GM19238 (cell line): ENCODE measurements at regions not wholly inside any gene's neighbourhood (a gene's known extent, or its start where the extent isn't known, plus 50 kb on each side); places are given as distances from the start of the nearest gene placed in this dataset.
"Not testable (repeated sequence)": the region's sequence is repeated elsewhere in the genome, so short reads cannot be mapped to it uniquely, and the experiment has no call there.

Experiments used
- DNase-seq: peaks from one replicate; pipeline ENCODE4 v3.0.0; 2011; ENCODE audit warnings: low spot score; ENCODE audit not compliant: insufficient read length

- no peak for DNase-seq
Measured at GRCh38 chr2:65960953-65961352, 474.0 kb upstream of the MEIS1 start.

- DNase-seq = no peak
Measured at GRCh38 chr2:65957886-65958285, 477.0 kb upstream of the MEIS1 start.

GRCh38 chr2:65957454-65957853 is 477.5 kb upstream of the MEIS1 start:
- DNase-seq = no peak

DNA sequence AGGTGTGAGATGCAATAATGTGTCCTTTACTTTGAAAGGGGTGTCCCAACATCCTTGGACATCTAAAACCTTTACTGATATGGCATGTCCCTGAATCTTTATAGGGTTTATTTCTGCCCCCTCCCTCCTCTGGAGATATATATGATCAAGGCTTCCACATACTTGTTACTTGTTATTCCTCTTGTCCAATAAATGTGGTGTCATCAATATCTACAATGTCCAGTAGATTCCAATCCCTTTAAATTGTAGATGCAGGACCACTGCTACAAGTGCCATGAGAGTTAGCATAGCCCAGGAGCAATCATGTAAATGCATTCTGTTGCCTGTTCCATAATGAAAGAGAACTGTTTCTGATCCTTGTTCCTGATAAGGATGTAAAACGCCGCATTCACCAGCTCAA is 479.7 kb upstream of the MEIS1 start:
- DNase-seq = no peak

DNA sequence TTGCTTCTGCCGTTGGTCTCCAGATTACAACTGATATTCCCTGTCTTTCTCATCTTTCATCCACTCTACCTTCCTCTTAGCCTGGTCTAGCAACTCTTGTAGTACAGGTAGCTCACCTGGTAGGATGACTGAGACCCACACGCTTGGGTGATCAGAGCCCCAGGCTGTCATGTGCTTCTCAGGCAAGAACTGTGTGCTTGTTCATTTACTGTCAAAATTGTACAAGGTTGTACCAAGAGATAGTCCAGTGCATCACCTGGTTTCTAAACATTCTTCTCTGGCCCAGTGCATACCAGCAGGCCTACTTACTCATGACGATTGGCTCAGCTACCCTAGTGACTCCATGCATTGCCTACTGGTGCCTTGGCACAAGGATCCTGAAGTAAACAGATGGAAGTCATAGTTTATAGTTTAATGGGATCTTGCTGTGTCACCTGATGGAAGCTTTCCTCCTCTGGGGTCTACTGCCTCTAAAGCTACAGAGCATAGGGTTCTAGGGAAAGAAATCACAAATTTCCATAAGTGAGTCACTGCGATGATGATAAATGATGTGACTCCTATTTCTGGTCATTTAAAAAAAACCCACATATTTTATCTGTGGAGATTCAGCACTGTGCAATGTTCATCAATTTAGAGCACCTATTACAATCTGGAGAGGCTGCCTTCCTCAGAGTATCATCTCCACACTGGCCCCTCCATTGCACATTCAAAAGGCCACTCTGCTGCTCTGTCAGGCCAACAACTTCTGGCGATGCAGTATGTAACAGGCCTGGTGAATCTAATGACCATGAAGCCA is 481.8 kb upstream of the MEIS1 start:
- DNase-seq = no peak

GRCh38 chr2:65944213-65944612 is 490.7 kb upstream of the MEIS1 start:
- no peak for DNase-seq

DNA sequence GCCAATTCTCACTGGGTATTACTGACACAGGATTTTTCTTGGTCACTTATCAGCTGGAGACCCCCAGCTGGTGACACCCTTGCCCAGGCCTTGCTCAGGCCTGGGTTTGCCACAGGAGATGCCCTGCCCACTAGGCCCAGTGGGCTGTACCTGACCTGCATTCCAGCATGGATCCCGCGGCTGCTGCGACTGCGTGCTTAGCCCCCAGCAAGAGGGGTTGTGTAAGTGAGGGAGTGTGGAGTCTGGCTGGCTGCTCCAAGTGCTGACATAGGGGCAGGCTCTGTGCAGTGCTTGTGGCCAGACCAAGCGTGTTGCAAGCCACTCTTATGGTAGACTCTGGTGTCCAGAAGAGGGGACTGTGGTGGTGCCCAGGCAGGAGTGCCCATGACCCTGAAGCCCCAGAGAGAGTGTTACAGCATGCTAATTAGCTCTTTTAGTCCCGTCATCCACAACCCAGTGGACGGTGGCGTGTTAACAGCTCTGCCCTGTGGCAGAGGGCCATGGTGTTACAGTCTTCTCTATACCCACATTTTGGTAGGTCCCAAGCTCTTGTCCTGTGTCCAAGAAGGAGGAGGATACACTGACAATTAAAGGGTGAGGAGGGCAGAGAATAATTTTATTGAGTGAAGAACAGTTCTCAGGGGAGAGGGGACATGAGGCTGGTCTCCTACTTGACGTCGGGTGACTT is 491.7 kb upstream of the MEIS1 start:
- DNase-seq = no peak

GRCh38 chr2:65940856-65941255 is 494.1 kb upstream of the MEIS1 start:
- no peak for DNase-seq

DNA sequence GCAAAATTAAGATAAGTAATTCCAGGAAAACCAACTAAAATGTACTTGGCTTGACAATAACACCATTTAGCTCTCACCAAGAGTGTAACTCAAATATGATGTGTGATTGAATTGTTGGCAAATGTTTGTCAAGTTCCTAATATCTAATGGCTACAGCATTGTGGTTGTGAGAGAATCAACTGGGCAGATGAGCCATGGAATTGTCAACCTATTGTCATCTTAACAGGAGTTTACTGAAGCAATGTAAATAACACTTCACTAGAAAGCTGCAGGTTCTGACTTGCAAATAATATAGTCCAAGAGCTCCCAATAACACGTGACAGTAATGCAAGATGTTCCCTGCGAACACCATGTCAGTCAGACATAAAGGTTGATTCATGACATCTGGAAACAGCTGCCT is 495.2 kb upstream of the MEIS1 start:
- DNase-seq = no peak

DNA sequence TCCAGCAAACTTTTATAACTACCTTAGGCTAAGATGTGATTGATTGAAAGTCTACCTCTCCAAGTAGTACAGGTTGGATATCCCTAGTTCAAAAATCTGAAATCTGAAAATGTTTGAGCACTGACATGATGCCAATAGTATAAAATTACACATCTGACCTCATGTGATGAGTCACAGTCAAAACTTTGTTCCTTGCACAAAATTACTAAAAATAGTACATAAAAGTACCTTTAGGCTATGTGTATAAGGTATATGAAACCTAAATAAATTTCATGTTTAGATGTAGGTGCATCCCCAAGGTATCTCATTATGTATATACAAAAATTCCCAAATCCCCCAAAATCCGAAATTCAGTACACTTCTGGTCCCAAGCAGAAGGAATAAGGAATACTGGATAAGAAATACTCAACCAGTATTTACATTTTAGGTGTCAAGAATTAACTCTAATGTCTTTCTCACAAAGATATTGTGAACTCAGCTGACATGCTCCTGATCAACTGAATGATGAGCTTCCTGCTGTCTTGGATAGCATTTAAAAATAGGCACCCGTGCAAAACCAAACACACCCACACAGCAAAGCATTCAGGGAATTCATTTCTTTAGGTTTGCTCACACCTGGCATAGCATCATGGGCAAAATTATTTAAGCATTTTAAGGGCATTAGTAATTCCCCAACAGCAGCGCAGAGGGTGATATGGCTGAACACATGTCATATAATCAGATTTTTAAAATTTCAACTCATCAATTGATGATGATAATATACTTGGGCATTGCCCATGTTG is 497.4 kb upstream of the MEIS1 start:
- no peak for DNase-seq

- DNase-seq = no peak
Measured at GRCh38 chr2:65934992-65935629, 499.8 kb upstream of the MEIS1 start.

DNA sequence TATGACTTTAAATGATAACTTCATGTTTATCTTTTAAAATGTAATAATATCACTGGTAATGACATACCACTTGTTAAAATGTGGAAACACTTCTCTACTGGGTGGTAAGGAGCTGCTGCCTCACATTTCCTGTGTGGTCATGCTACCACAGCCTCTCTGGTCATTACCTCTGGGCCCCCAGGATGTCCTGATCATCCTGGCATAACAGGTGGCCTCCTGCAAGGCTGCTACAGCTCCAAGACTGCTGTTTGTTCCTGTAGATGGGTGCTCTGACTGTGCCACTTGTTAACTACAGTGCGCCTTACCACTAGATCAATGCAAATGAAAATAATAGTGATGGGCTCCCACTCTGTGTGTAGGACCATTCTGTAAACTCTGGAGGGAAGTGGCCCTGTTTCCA is 500.2 kb upstream of the SPRED2 start:
- no peak for DNase-seq

- DNase-seq = no peak
Measured at GRCh38 chr2:65931056-65931455, 498.7 kb upstream of the SPRED2 start.

DNA sequence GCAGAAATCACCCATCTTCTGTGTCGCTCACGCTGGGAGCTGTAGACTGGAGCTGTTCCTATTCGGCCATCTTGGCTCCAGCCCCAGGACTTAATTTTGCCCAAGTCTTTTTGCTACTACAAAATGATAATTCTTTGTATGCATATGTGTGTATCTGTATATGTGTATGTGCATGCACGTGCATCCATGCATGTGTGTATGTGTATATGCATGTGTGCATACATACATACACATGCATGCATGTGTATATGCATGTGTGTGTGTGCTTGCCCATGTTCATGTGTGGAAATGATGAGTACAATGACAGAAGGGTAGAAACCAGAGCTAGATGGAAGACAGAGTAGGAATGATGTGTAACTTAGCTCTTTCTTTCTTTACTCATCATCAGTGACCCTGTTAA is 497.9 kb upstream of the SPRED2 start:
- DNase-seq = no peak

DNA sequence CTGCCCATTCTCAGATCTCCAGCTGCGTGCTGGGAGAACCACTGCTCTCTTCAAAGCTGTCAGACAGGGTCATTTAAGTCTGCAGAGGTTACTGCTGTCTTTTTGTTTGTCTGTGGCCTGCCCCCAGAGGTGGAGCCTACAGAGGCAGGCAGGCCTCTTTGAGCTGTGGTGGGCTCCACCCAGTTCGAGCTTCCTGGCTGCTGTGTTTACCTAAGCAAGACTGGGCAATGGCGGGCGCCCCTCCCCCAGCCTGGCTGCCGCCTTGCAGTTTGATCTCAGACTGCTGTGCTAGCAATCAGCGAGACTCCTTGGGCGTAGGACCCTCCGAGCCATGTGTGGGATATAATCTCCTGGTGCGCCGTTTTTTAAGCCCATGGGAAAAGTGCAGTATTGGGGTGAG is 497.3 kb upstream of the SPRED2 start:
- DNase-seq = not testable (repeated sequence)

DNA sequence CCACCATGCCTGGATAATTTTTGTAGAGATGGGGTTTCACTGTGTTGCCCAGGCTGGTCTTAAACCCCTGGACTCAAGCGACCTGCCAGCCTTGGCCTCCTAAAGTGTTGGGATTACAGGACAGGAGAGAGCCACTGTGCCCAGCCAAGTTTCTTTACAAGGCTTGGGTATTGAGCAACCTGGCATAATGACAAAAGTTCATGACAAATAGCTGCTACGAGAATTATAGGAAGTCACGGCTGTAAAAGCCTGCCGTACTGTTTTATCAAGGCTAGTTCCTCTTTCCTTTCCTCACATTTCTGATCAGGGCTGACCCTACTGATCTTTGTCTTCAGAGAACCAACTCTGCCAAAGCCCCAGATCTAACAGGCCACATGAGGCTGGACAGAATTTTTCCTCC is 490.4 kb upstream of the SPRED2 start:
- no peak for DNase-seq

- no peak for DNase-seq
Measured at GRCh38 chr2:65922030-65922429, 489.6 kb upstream of the SPRED2 start.

DNA sequence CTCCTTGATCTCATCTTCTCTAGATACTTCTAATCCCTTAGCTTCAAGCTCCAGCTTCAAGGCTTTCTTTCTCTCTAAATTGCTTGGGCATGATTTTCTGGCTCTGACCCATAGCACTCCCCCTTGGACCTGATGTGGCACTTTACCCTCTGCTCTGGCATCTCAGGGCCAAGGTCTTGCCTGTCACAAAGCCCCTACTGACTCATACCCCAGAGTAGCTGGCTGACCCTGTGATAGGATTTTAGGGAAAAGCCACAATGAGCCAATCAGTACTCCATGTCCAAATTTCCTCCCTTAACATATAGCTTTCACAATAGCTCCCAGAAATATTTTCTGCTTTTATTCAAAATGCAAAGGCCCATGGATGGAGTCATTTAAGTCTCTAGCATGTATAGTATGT is 488.7 kb upstream of the SPRED2 start:
- no peak for DNase-seq

GRCh38 chr2:65920659-65921058 is 488.3 kb upstream of the SPRED2 start:
- DNase-seq = no peak

DNA sequence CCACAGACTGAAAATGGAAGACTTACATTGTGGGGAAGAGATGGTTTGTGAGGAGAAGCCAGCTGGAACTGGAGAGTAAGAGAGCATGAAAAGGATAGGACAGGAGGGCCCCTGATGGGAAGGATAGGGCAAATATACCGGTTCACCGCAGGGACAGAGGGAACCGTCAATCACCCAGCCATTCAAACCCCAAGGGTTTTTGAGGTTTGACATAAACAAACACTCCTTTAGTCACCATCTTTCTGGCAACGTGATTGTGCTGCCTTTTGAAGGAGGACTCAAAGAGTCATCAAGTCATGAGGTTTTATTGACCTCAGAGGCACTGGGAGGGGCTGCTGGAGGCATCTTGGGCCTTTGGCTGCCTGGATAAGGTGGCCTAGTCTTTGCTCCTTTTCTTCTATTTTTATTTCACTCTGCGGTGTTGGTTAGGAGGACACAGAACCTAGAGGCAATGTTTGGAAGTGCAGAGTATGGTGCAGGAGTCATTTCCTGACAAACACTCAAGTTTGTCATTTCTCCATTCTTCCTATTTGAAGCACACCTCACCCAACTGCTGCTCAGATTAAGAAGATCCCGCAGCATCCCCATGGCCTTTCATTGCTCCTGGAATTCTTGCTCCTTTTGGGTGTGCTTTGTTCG is 487.3 kb upstream of the SPRED2 start:
- no peak for DNase-seq

GRCh38 chr2:65918760-65919187 is 486.4 kb upstream of the SPRED2 start:
- DNase-seq = no peak
